ENCODE measurements at regions not wholly inside any gene's neighbourhood (a gene's known extent, or its start where the extent isn't known, plus 50 kb on each side); places are given as distances from the start of the nearest gene placed in this dataset.

DNA sequence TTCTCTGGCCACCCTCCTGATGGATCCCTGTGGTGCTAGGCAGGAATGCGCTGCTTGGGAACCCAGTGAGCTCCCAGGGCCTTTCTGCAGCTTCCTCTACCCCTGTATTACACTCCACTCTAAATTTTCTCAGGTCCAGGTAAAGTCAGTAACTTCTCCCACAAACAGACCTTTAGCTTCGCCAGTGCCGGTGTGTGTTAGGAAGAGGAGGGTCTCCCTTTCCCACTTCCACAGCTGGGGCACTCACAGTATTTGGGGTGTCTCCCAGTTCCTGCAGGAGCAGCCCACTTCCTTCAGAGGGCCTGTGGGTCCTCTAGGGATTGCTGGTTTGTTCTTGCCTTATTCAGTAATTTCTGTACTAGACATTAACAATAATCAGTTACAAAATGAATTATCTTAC lies 193.5 kb upstream of the PCDH17 start:
- DNase-seq (ENCODE audit: low spot score): no peak

DNA sequence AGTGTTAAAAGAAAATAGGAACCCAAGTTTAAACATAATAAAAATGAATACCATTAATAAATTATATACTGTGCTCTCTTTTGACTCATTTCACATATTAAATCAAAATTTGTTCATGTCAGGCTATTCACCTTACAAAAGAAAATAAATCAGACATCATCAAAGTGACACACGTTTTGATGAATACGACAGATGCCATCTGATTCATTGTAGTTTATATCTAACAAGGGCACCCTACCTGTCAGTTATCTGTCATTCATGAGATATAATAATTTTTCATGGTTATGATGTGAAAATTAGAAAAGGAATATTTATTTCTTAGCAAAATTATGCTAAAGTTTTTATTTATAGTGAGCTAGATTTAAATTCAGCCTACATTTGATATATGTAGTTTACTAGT lies 188.1 kb upstream of the PCDH17 start:
- DNase-seq (ENCODE audit: low spot score): no peak

- no peak for DNase-seq (ENCODE audit: low spot score)
Measured at GRCh38 chr13:57450356-57450755, 181.2 kb upstream of the PCDH17 start.

DNA sequence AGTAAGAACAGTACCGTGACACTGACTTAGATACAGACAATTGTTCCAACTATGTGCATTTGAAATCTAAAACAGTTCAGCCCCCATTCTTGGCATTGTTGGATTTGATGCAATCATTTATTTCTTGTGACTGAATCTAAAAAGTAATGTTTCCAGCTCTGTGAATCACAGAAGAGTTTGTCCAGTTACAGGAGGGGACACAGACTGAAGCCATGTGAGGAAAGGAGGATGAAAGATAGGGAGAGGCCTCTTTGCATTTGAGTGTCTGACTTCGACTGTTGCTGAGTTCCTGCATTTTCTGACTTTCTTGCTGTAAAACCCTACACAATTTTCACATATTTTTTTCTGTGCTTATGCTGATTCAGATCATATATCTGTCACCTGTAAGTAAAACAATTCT lies 179.3 kb upstream of the PCDH17 start:
- DNase-seq (ENCODE audit: low spot score): no peak

GRCh38 chr13:57470491-57470890 lies 161.1 kb upstream of the PCDH17 start:
- DNase-seq (ENCODE audit: low spot score): no peak

DNA sequence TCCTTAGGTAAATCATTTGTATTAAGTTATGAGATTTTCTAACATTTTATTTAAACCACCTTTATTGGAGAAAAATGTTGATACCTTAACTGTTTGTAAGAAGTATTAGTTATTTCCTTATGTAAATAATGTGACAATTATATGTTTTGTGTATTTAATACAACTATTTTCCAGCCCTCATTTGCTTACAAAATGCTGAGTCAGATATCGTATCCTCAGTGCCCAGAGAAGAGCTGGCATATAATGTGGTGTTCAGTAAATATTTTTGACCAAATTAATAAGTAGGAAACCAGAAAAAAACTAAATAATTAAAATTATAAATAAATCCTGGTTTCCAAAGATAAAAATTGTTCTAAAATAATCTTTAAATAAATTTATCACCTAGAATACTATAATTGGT lies 140.2 kb upstream of the PCDH17 start:
- no peak for DNase-seq (ENCODE audit: low spot score)

- DNase-seq (ENCODE audit: low spot score): no peak
Measured at GRCh38 chr13:57507752-57508463, 123.6 kb upstream of the PCDH17 start.

- DNase-seq (ENCODE audit: low spot score): no peak
Measured at GRCh38 chr13:57511603-57512002, 119.9 kb upstream of the PCDH17 start.

DNA sequence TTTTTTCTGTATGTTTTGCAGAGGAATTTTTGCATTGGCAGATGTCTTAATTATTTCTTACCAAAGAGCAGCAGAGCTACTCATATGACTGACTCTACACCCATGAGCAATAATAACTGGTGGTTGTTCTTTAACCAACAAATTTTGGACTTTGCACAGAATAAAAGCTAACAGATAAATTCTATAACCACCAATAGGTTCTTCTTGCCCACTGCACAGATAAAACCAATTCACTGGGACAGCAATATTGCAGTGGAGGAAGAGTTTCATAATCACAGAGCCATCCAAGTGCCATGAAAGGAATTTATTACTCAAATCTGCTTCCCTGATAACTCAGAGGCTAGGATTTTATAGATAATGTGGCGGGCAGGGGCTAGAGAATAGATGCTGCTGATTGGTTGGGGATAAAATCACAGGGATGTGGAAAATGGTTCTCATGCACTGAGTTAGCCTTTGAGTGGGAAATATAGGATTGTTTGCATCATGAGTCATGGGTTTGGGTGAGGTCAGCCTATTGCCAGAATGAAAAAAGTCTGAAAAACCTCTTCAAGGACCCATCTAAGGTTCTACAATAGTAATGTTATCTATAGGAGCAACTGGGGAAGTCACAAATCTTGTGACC lies 104.3 kb upstream of the PCDH17 start:
- no peak for DNase-seq (ENCODE audit: low spot score)

GRCh38 chr13:57531256-57531655 lies 100.3 kb upstream of the PCDH17 start:
- DNase-seq (ENCODE audit: low spot score): no peak

DNA sequence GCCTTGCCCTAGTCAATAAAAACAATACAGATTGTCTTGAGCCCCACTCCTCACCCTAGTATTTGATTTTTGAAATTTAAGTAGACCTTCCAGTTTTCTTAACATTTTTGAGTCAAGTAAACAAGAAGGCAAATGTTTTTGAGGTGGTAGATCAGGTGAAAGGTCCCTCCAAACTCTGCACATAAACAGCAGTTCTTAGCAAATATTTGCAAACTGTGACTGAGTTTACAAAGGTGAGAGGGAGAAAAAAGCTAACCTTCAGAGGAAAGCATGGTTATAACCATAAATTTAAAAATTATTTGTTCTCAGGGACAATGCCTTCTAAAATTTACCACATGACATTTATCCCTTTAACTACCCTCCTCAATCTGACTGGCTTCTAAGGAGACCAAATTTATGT lies 84.6 kb upstream of the PCDH17 start:
- no peak for DNase-seq (ENCODE audit: low spot score)

- no peak for DNase-seq (ENCODE audit: low spot score)
Measured at GRCh38 chr13:57552437-57552836, 79.1 kb upstream of the PCDH17 start.

DNA sequence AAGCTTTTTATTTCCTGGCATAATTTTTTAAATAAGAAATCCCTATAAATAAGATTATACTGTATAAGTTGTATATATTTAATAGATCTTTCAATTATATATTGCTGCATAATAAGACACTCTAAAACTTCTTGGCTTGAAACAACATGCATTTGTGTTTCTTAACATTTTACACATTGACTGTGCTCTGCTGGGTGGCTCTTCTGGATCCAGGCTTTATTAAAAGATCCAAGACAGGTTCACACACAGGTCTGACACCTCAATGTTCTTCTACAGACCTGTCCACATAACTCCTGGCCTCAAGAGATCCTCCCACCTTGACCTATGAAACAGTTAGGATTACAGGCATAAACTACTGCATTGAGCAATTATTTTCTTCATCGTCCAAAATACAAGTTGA lies 77.6 kb upstream of the PCDH17 start:
- no peak for DNase-seq (ENCODE audit: low spot score)

GRCh38 chr13:57558051-57558467 lies 73.5 kb upstream of the PCDH17 start:
- peak; percentile 19 for DNase-seq (ENCODE audit: low spot score)

DNA sequence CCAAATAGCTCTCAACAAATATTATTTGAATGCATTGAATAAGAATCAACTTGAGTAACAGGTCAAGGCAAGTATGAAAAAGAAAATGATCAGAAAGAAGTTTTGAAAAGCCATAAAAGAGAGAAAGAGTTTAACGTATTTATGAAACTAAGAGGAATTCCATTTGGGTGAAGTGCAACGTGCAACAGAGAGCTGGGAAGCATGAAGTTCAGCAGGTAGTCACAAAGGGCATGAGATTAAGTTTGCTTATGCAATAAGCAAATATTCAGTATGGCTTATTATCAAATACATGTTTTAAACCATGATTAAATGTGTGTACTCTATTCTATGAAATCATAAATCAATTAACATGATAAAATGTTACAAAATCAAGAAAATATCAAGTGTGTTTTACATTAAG lies 62.7 kb upstream of the PCDH17 start:
- no peak for DNase-seq (ENCODE audit: low spot score)

GRCh38 chr13:57569986-57570385 lies 61.6 kb upstream of the PCDH17 start:
- no peak for DNase-seq (ENCODE audit: low spot score)
